ENCODE measurements at regions not wholly inside any gene's neighbourhood (a gene's known extent, or its start where the extent isn't known, plus 50 kb on each side); places are given as distances from the start of the nearest gene placed in this dataset.

DNA sequence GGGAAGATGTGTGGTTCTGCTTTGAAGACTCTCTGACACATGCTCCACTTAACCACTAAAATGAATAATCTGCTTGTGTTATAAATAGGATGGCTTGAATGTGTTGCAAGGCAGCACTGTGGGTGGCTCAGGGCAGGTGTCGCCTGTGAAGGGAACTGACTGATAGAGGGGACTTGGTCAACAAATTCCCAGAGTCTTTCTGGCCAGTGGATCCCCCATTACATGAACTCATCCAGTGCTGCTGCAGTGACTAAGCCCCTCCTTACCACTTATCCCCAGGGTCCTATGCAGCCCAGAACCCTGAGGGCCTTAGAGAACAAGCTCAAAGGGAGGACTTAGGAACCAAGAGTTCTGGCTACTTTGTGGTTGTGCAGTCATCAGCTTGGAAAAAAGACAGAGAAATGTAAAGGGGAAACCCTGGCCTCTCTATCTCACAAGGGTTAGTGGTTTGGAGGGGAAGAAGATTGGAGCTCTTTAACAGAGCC lies 226.2 kb upstream of the TNP1 start:
- Mint-ChIP-seq H3K27ac (ENCODE audit: unreplicated experiment) (no peak overlapping the region), H3K36me3 (ENCODE audit: unreplicated experiment) (no peaks in the 10 kb centered on the region), H3K9me3 (ENCODE audit: unreplicated experiment) (peaks cover 2% of the 10 kb centered on the region), H3K4me1 (ENCODE audit: low read depth, unreplicated experiment) (peaks cover 6% of the 10 kb centered on the region), H3K4me3 (ENCODE audit: unreplicated experiment) (no peak overlapping the region), H3K27me3 (ENCODE audit: unreplicated experiment) (no peaks in the 10 kb centered on the region)
- DNase-seq, result no peak
- TF ChIP-seq CTCF (IDR thresholded peaks at IDR 0.05; ENCODE audit: partially characterized antibody, unreplicated experiment), result no peak

GRCh38 chr2:217085543-217085942 lies 225.7 kb upstream of the TNP1 start:
- no peak for TF ChIP-seq CTCF (IDR thresholded peaks at IDR 0.05; ENCODE audit: partially characterized antibody, unreplicated experiment)
- no peak overlapping the region for H3K27ac Mint-ChIP-seq (ENCODE audit: unreplicated experiment)
- no peak for DNase-seq
- H3K9me3 Mint-ChIP-seq (ENCODE audit: unreplicated experiment), result peaks cover 2% of the 10 kb centered on the region
- H3K36me3 Mint-ChIP-seq (ENCODE audit: unreplicated experiment), result no peaks in the 10 kb centered on the region
- no peaks in the 10 kb centered on the region for H3K27me3 Mint-ChIP-seq (ENCODE audit: unreplicated experiment)
- peaks cover 6% of the 10 kb centered on the region for H3K4me1 Mint-ChIP-seq (ENCODE audit: low read depth, unreplicated experiment)
- no peak overlapping the region for H3K4me3 Mint-ChIP-seq (ENCODE audit: unreplicated experiment)

DNA sequence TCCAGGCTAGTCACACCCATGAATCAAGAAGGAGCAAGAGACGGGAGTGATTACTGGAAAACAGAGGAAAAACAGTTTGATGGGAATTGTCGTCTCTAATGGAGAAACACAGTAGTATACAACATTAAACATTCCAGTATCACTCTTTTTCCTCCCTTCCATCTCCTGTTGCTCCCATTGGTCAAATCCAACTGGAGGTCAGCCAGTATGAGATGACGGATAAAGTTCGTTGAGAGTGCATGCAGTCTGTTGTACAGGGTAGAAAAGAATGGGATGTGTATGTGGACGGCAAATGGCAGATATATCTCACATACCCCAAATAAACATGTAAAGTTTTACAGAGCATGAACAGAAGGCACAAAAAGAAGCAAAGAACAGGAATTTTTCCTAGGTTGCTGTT lies 221.9 kb upstream of the TNP1 start:
- TF ChIP-seq CTCF (IDR thresholded peaks at IDR 0.05; ENCODE audit: partially characterized antibody, unreplicated experiment), result no peak
- Mint-ChIP-seq H3K4me3 (ENCODE audit: unreplicated experiment) (no peak overlapping the region), H3K27ac (ENCODE audit: unreplicated experiment) (no peak overlapping the region), H3K36me3 (ENCODE audit: unreplicated experiment) (no peaks in the 10 kb centered on the region), H3K9me3 (ENCODE audit: unreplicated experiment) (peaks cover 2% of the 10 kb centered on the region), H3K4me1 (ENCODE audit: low read depth, unreplicated experiment) (peaks cover 9% of the 10 kb centered on the region), H3K27me3 (ENCODE audit: unreplicated experiment) (peaks cover 3% of the 10 kb centered on the region)
- DNase-seq, result no peak

- peaks cover 4% of the 10 kb centered on the region for H3K9me3 Mint-ChIP-seq (ENCODE audit: unreplicated experiment)
- TF ChIP-seq CTCF (IDR thresholded peaks at IDR 0.05; ENCODE audit: partially characterized antibody, unreplicated experiment), result no peak
- no peak for DNase-seq
- peaks cover 3% of the 10 kb centered on the region for H3K27me3 Mint-ChIP-seq (ENCODE audit: unreplicated experiment)
- H3K4me1 Mint-ChIP-seq (ENCODE audit: low read depth, unreplicated experiment), result peaks cover 23% of the 10 kb centered on the region
- H3K4me3 Mint-ChIP-seq (ENCODE audit: unreplicated experiment), result no peak overlapping the region
- H3K27ac Mint-ChIP-seq (ENCODE audit: unreplicated experiment), result no peak overlapping the region
- no peaks in the 10 kb centered on the region for H3K36me3 Mint-ChIP-seq (ENCODE audit: unreplicated experiment)
These were observed 219.3 kb upstream of the TNP1 start for GRCh38 chr2:217079165-217079564.

GRCh38 chr2:217077831-217078407 lies 218.1 kb upstream of the TNP1 start:
- no peak overlapping the region for H3K4me3 Mint-ChIP-seq (ENCODE audit: unreplicated experiment)
- H3K27me3 Mint-ChIP-seq (ENCODE audit: unreplicated experiment), result peaks cover 3% of the 10 kb centered on the region
- no peak for TF ChIP-seq CTCF (IDR thresholded peaks at IDR 0.05; ENCODE audit: partially characterized antibody, unreplicated experiment)
- H3K27ac Mint-ChIP-seq (ENCODE audit: unreplicated experiment), result no peak overlapping the region
- no peak for DNase-seq
- no peaks in the 10 kb centered on the region for H3K36me3 Mint-ChIP-seq (ENCODE audit: unreplicated experiment)
- peaks cover 2% of the 10 kb centered on the region for H3K9me3 Mint-ChIP-seq (ENCODE audit: unreplicated experiment)
- H3K4me1 Mint-ChIP-seq (ENCODE audit: low read depth, unreplicated experiment), result peaks cover 23% of the 10 kb centered on the region

Data from glutamatergic neuron (in vitro differentiated cells).